H7 (cell line): ENCODE measurements at regions not wholly inside any gene's neighbourhood (a gene's known extent, or its start where the extent isn't known, plus 50 kb on each side); places are given as distances from the start of the nearest gene placed in this dataset.

Experiments used
- DNase-seq: peaks from one replicate; pipeline ENCODE4 v3.0.0; 2012
- H3K27me3 ChIP-seq: 2 replicates; pipeline ENCODE4 v1.6.0; 2011; ENCODE audit warnings: mild to moderate bottlenecking, low read length; ENCODE audit not compliant: control insufficient read depth, insufficient read depth
- H3K36me3 ChIP-seq: replicated peaks from 2 replicates; pipeline ENCODE4 v1.5.1; 2011; ENCODE audit warnings: low read length; ENCODE audit not compliant: control insufficient read depth, insufficient read depth
- H3K4me3 ChIP-seq: 2 replicates; pipeline ENCODE4 v1.5.1; 2011; ENCODE audit warnings: low read depth, mild to moderate bottlenecking, control low read depth, low read length, moderate library complexity; ENCODE audit not compliant: insufficient read depth

DNA sequence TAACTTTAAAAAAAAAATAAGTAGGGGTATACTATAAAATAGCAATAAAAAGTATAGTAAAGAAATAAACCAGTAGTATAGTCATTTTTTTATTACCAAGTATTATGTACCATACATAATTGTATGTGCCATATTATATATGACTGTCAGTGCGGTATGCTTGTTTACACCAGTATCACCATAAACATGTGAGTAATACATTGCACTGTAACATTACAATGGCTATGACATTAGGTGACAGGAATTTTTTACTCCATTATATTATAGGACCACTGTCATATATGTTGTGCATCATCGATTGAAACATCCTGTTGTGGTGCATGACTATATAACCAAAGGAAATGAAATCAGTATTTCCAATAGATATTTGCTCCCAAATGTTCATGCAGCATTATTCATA is 176.9 kb upstream of the ARHGAP24 start:
- Histone ChIP-seq H3K36me3 (no peaks in the 10 kb centered on the region), H3K4me3 (no peak overlapping the region), H3K27me3 (no peaks in the 10 kb centered on the region; the same call in 1 of the 2 replicates)
- no peak for DNase-seq

DNA sequence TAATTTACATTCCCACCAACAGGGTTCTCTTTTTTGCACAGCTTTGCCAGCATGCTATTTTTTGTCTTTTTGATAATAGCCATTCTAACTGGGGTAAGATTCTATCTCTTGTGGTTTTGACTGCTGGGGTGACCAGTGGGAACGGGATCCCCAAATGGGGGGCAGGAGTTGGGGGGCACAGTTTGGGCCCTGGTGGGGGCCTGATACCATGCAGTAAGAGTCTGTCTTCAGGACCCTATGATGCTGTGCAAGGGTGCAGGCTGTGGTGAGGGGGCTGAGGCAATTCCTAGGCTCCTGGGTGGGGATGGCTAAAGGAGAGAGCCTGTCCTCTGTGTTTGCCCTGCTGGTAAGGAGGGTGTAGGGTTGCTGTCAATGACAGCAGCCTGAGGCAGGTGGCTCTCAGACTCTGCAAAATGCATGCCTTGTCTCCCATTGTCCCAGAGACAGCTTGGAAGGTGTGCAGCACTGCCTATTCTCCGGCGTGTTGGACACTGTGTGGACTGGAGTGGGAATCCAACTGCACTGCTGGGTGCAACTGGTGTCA is 172.7 kb upstream of the ARHGAP24 start:
- DNase-seq = no peak

DNA sequence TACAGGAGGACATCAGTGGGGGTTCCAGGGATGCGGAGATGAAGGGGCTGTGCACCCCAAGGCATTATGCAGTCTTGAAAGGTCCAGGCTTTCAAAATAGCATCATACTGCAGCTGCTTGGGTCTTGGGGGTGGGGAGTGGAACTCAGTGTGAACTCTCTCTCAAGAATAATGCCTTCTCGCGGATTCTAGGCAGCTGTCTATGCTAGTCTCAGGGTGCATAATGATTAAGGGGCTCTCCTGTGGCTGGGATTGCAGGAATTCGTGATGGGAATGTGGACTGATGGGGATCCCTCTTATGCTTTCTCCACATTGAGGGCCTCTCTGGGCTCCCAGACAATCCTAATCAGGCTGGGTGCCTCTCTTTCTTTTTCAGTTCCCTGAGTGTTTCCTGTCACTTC is 172.2 kb upstream of the ARHGAP24 start:
- no peak for DNase-seq

More for the DNA sequence above, 172.7 kb upstream of the ARHGAP24 start:
- no peaks in the 10 kb centered on the region; the same call in 1 of the 2 replicates for H3K27me3 ChIP-seq
- H3K4me3 ChIP-seq = no peak overlapping the region
- no peaks in the 10 kb centered on the region for H3K36me3 ChIP-seq

DNA sequence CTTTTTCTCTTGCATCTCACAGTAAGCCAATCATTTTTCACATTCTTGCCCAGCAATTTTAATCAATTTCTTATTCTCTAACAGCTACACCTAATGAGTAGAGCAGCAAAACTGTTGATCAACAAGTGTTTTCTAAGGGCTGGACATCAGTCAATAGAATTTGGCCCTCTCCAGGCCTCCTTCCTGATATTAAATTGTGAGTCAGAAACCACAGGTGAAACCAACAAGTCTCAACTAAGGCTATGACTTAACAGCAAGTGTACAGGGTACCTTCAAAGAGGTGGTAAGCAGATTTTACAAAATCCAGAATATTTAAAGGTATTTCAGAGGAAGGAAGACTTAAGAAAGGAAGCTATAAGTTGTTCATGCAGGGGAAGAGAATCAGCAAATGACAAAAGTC is 156.5 kb upstream of the ARHGAP24 start:
- DNase-seq = no peak
- no peaks in the 10 kb centered on the region for H3K27me3 ChIP-seq
- H3K36me3 ChIP-seq = no peaks in the 10 kb centered on the region
- no peak overlapping the region for H3K4me3 ChIP-seq

More for the DNA sequence above, 172.2 kb upstream of the ARHGAP24 start:
- Histone ChIP-seq H3K27me3 (no peaks in the 10 kb centered on the region; the same call in 1 of the 2 replicates), H3K4me3 (no peak overlapping the region), H3K36me3 (no peaks in the 10 kb centered on the region)

DNA sequence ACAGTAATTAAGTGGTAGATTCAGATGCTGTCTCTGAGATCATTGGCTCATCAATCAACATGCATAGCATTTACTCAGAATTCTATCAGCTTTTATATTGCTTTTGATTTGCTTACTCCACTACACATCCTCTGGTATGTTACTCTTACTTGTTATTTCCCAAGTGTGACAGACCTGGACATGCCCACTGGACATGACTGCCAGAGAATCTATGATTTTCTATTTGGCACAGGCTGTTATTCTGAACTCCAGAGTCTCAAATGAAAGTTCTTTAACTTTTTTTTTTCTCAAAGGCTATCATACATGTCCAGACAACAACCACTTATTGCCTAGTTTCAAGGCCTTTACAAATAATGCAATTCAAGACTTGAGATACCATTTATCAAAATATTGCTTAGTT is 116.1 kb upstream of the ARHGAP24 start:
- Histone ChIP-seq H3K36me3 (no peaks in the 10 kb centered on the region), H3K27me3 (no peaks in the 10 kb centered on the region), H3K4me3 (no peak overlapping the region)
- DNase-seq = no peak

DNA sequence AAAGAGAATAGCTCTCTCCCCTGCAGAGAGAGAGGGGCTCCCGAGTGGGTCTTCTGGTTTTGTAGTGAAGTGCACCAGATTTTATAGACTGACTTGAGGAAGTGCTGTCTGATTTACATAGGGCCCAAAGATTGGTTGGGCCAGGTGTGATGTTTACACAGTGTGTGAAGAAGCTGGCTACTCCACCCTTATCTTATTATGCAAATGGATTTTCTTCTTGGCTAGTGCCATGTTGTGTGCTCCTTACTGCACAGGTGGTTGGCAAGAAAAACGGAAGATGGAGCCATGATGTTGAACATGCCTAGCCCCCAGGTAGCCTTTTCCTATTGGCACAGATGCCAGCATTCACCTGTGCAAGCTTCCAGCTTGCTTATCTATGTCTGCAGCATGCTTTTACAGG is 112.4 kb upstream of the ARHGAP24 start:
- Histone ChIP-seq H3K27me3 (no peaks in the 10 kb centered on the region), H3K36me3 (no peaks in the 10 kb centered on the region), H3K4me3 (no peak overlapping the region)
- DNase-seq = no peak

DNA sequence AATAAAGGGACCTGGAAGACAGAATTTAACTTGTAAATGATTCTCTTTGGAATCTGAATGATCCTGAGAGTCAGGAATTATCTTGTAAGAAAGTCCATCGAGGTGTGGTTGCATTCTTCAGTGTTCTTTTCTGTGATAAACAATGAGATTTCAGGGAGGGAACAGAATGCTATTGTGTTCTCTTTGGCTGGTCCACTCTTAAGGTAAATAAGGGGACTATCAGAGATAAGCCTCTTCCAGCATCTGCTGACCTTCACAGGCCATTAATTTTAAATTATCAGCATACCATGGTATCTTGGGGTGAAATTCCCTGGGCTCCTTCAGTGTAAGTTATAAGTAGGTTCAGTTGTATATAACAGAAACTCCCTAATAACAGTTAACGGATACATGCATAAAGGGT is 107.1 kb upstream of the ARHGAP24 start:
- Histone ChIP-seq H3K4me3 (no peak overlapping the region), H3K27me3 (no peaks in the 10 kb centered on the region), H3K36me3 (no peaks in the 10 kb centered on the region)
- DNase-seq = no peak

DNA sequence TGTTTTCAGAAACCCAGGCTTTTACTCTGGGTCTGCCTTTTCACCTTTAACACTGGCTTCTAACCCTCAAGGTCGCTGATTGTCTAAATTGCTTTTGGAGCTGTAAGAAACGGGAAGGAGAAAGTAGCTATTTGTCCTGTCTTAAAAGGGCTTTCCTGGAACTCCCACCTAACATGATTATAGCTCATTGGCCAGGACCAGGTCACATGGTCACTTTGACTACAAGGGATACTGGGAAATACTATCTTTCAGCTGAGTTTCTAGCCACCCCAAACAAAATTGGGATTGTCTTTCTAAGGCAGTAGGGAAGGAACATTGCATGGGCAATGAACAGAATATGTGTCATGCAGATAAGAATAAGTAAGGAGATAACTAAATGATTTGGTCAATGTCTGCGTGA is 106.7 kb upstream of the ARHGAP24 start:
- DNase-seq = no peak
- Histone ChIP-seq H3K36me3 (no peaks in the 10 kb centered on the region), H3K4me3 (no peak overlapping the region)

DNA sequence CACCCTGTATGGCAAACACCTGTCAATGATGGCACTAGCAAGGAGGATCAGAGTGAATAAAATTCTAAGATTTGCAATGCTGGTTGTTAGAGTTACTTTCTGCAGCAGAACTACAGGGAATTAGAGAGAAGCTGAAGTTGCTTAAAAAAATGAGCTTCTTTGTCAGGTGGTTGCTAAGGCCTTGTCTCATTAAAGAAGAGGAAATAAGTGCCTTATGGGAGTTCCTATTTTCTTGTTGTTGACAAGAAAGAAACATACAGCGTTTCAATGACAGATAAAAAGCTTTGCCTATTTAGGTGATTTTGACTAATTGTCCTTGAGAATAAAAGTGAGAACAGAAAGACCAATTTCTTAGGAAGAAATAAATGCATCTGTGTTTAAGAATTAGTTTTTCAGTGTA is 106.0 kb upstream of the ARHGAP24 start:
- Histone ChIP-seq H3K4me3 (no peak overlapping the region), H3K36me3 (no peaks in the 10 kb centered on the region), H3K27me3 (no peaks in the 10 kb centered on the region)
- DNase-seq = no peak

More for the DNA sequence above, 106.7 kb upstream of the ARHGAP24 start:
- H3K27me3 ChIP-seq = no peaks in the 10 kb centered on the region

DNA sequence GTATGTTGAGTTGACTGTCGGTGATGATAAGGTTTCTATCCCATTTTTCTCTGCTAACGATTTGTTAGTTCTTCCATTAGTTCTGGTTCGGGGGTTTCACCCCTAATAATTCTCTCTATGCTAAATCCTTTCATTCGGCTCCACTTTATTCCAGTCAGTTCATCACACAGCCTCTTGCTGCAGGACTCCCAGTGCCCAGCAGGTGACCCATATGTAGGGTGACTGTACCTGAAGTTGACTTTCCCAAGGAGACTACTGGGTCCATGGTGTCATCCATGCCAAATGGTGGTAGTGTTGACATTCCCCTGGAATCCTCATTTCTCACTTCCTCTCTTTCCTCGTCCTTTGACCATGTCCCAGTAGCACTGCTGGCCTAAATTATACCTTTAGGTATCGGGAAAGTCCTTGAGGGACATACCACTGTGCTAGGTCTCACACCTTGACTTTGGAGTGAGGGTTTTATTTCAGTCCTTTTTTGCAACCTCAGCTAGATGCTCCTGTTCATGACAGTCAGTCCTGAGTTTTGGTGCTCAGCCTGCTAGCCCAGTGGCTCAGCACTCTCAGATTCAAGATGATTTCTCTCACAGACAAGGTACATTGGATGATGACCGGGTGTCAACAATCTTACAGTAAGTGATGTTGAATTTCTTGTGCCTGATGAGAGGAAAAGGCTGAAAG is 105.1 kb upstream of the ARHGAP24 start:
- no peak overlapping the region for H3K4me3 ChIP-seq
- no peaks in the 10 kb centered on the region for H3K27me3 ChIP-seq
- no peaks in the 10 kb centered on the region for H3K36me3 ChIP-seq
- DNase-seq = no peak

DNA sequence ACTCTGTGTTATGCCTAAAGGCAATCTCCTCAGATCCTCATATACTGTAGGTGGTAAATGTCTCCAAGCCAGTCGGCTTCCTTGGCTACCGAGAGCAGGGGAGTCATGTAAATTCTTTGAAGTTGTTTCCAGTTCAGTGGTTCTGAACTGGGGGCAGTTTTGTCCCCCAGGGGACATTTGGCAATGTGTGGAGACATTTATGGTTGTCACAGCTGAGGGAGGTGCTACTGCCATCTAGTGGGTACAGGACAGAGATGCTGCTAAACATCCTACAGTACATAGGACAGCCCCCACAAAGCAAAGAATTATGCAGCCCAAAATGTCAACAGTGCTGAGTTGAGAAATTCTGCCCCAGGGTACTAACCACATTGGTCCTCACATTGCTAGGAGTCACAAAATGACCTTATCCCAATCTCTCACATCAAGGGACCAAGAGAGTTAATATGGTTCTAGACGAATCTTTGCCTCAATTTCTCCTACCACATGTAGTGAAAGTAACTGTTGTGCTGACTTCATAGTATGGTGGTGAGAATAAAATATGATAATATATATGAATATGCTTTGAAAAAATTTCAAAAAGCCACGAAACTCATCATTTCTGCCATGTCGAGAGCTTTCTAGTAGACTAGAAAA is 104.4 kb upstream of the ARHGAP24 start:
- Histone ChIP-seq H3K36me3 (no peaks in the 10 kb centered on the region), H3K27me3 (no peaks in the 10 kb centered on the region), H3K4me3 (no peak overlapping the region)
- DNase-seq = no peak

DNA sequence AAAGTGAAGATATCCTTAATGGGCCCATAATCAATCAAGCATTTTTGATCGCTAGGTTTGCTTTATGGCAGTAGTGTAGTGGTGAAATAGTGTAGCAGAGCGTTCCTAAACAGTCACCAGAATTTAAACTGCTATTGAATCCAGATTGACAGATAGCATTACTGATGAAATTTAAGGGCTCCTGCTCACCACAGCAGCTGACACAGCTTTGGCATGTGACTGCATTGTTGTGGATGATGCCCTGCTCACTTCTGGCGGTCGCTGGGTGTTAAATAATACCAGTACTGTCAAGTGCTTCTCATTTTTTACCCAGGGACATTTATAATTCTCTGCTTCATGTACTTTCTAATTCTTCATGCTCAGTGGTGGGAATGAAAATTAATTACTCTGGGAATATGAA is 102.0 kb upstream of the ARHGAP24 start:
- H3K27me3 ChIP-seq = no peaks in the 10 kb centered on the region
- no peaks in the 10 kb centered on the region for H3K36me3 ChIP-seq
- no peak for DNase-seq
- H3K4me3 ChIP-seq = no peak overlapping the region

DNA sequence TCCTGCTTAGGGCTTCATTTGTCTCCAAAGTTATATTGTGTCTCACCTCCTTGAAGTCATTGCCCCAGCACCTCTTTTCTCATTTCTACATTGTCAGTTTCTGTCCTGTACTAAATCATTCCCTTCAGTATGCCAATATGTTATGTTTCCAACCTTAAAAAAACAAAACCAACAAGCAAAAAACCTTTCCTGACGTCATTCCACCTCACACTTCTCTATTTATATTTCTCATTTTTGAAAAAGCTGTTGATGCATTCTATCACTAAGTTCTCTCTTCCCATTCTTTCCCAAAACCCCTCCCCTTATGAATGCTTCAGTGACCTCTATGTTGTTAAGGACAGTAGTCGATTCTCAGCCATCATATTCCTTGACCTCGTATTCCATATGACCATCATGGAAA is 98.7 kb upstream of the ARHGAP24 start:
- no peaks in the 10 kb centered on the region for H3K27me3 ChIP-seq
- DNase-seq = no peak
- no peak overlapping the region for H3K4me3 ChIP-seq
- H3K36me3 ChIP-seq = no peaks in the 10 kb centered on the region

DNA sequence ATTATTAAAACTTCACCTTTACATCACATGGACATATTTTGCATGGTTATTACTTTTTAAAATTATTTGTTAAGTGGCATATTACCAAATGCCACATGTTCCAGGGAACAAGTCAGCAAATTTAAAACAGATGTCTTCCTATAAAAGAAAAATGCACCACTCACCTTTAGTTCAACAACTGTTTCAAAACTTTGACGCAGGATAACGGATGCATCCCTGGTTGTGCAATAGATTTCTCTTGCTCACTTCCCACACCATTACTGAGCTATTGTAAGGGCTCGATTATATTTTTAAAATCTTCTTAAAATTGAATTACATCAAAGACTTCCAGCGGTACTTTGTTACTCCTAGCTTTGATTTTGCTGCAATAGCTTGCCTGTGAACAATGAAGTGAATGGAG is 93.0 kb upstream of the ARHGAP24 start:
- DNase-seq = no peak
- Histone ChIP-seq H3K4me3 (no peak overlapping the region), H3K36me3 (no peaks in the 10 kb centered on the region), H3K27me3 (no peaks in the 10 kb centered on the region)

DNA sequence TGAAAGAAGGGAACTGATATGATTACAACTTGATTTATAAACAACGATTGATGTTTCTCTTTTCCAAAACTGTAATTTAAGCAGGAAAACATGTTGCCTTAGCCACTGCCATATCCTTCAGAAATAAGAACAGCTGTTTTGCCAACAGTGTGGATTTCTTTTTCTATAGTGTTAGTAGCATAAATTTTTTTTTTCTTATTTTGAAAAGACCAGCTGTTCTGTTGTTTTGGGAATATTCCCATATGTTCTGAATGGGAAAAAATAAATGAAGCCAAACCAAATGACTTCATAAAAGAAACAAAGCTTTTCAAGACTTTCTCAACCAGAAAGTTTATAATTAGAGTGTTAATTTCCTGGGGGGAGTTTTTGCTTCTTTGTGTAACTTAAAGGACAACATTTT is 83.9 kb upstream of the ARHGAP24 start:
- no peak for DNase-seq
- H3K27me3 ChIP-seq = no peaks in the 10 kb centered on the region
- H3K36me3 ChIP-seq = no peaks in the 10 kb centered on the region
- no peak overlapping the region for H3K4me3 ChIP-seq
